GM21786 (cell line): ENCODE measurements at regions not wholly inside any gene's neighbourhood (a gene's known extent, or its start where the extent isn't known, plus 50 kb on each side); places are given as distances from the start of the nearest gene placed in this dataset.

ENCODE experiments used
- ATAC-seq: cut with Tn5 transposase; IDR thresholded peaks from one replicate; pipeline ENCODE4 v1.9.1; 2021; ENCODE audit not compliant: unreplicated experiment

- ATAC-seq, result no peak
Observed at GRCh38 chr2:5951471-5951870, 259.3 kb downstream of the SOX11 start.

- ATAC-seq, result no peak
Observed at GRCh38 chr2:5953525-5953924, 261.3 kb downstream of the SOX11 start.

- no peak for ATAC-seq
Observed at GRCh38 chr2:5954509-5954908, 262.3 kb downstream of the SOX11 start.

- no peak for ATAC-seq
Observed at GRCh38 chr2:5955921-5956320, 263.7 kb downstream of the SOX11 start.

GRCh38 chr2:5959836-5960820 is 267.9 kb downstream of the SOX11 start:
- ATAC-seq, result no peak

- ATAC-seq, result no peak
Observed at GRCh38 chr2:5967506-5967905, 275.3 kb downstream of the SOX11 start.

- no peak for ATAC-seq
Observed at GRCh38 chr2:5969303-5969702, 277.1 kb downstream of the SOX11 start.

- ATAC-seq, result no peak
Observed at GRCh38 chr2:5970347-5970746, 278.2 kb downstream of the SOX11 start.

- no peak for ATAC-seq
Observed at GRCh38 chr2:5974477-5974876, 282.3 kb downstream of the SOX11 start.

- ATAC-seq, result no peak
Observed at GRCh38 chr2:5975401-5975800, 283.2 kb downstream of the SOX11 start.

- no peak for ATAC-seq
Observed at GRCh38 chr2:5976531-5977065, 284.4 kb downstream of the SOX11 start.

- ATAC-seq, result no peak
Observed at GRCh38 chr2:5977477-5977876, 285.3 kb downstream of the SOX11 start.

- ATAC-seq, result no peak
Observed at GRCh38 chr2:5978131-5978751, 286.1 kb downstream of the SOX11 start.

- no peak for ATAC-seq
Observed at GRCh38 chr2:5980450-5981190, 288.4 kb downstream of the SOX11 start.

- no peak for ATAC-seq
Observed at GRCh38 chr2:5982193-5982902, 290.2 kb downstream of the SOX11 start.

GRCh38 chr2:5982903-5983265 is 290.7 kb downstream of the SOX11 start:
- no peak for ATAC-seq

- no peak for ATAC-seq
Observed at GRCh38 chr2:5983511-5984272, 291.5 kb downstream of the SOX11 start.

GRCh38 chr2:5984273-5984655 is 292.1 kb downstream of the SOX11 start:
- ATAC-seq, result no peak

GRCh38 chr2:5984946-5985345 is 292.8 kb downstream of the SOX11 start:
- ATAC-seq, result no peak
